LNCaP clone FGC (cell line): ENCODE measurements at regions not wholly inside any gene's neighbourhood (a gene's known extent, or its start where the extent isn't known, plus 50 kb on each side); places are given as distances from the start of the nearest gene placed in this dataset.

Experiments used
- DNase-seq: peaks from one replicate; pipeline ENCODE4 v3.0.0-alpha.2; 2011; ENCODE audit warnings: low read depth
- H3K4me3 ChIP-seq: 2 replicates; pipeline ENCODE4 v1.5.1; 2011; ENCODE audit warnings: mild to moderate bottlenecking, low read depth, low read length, control low read depth
- TF ChIP-seq, protein P1 (sequence below): IDR thresholded peaks from 2 replicates; pipeline ENCODE4 v1.5.1; 2012; ENCODE audit warnings: mild to moderate bottlenecking; ENCODE audit not compliant: control insufficient read depth, insufficient read depth; ENCODE audit errors: extremely low read depth

GRCh38 chr12:41846718-41847117, 298.0 kb downstream of the GXYLT1 start:
- DNase-seq = no peak
- TF ChIP-seq, protein P1, sequence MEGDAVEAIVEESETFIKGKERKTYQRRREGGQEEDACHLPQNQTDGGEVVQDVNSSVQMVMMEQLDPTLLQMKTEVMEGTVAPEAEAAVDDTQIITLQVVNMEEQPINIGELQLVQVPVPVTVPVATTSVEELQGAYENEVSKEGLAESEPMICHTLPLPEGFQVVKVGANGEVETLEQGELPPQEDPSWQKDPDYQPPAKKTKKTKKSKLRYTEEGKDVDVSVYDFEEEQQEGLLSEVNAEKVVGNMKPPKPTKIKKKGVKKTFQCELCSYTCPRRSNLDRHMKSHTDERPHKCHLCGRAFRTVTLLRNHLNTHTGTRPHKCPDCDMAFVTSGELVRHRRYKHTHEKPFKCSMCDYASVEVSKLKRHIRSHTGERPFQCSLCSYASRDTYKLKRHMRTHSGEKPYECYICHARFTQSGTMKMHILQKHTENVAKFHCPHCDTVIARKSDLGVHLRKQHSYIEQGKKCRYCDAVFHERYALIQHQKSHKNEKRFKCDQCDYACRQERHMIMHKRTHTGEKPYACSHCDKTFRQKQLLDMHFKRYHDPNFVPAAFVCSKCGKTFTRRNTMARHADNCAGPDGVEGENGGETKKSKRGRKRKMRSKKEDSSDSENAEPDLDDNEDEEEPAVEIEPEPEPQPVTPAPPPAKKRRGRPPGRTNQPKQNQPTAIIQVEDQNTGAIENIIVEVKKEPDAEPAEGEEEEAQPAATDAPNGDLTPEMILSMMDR = no peak
- no peak overlapping the region for H3K4me3 ChIP-seq

DNA sequence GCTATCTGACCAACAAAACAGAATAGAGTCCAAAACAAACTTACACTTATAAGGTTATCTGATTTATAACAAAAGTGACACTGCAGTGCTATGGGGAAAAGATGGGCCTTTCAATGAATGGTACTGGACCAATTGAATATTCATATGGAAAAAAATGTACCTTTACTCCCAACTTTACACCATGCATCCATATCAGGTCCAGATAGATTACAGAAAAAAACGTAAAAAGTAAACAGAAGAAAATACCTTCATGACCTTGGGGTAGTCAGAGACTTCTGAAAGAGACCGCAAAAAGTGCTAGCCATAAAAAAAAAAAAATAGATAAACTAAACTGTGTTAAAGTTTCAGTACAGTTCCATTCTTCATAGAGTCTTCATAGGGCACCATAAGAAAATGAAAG, 308.3 kb downstream of the GXYLT1 start:
- TF ChIP-seq, protein P1 = no peak
- no peak overlapping the region for H3K4me3 ChIP-seq
- no peak for DNase-seq

DNA sequence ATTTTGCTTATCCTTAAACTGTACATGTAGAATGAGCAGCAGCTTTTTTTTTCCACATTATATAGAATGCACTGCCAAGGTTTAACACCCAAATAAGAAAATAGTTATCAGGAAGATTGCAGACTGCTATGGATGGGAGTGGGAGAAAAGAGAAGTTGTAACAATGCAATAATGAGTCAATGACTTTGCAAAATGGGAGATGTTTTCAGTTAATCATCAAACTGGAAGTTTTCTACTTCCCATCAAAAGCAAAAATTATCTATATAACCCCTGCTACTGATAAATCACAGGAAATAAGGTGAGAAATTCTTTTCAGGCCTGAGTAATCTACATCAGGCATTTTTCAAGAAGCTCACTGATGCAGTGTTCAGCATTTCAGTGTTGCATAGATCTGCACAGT, 309.1 kb downstream of the GXYLT1 start:
- TF ChIP-seq, protein P1 = no peak
- no peak overlapping the region for H3K4me3 ChIP-seq
- DNase-seq = no peak

DNA sequence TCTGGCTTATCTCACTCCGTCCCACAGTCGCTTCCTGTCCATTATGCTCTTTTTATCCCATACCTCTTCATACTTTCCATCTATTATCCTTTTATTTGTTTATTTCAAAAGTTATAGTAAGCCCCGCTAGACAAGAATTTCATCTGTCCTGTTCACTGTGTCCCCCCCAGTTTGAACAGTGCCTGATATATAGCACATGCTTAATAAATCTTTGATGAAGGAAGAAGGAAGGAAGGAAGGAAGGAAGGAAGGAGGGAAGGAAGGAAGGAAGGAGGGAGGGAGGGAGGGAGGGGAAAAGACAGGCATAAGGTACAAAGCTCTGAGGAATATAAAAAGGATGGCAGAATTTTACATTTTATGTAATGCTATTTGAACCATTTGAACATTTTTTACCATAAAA, 324.7 kb downstream of the GXYLT1 start:
- TF ChIP-seq, protein P1 = no peak
- DNase-seq = no peak
- H3K4me3 ChIP-seq = no peak overlapping the region

DNA sequence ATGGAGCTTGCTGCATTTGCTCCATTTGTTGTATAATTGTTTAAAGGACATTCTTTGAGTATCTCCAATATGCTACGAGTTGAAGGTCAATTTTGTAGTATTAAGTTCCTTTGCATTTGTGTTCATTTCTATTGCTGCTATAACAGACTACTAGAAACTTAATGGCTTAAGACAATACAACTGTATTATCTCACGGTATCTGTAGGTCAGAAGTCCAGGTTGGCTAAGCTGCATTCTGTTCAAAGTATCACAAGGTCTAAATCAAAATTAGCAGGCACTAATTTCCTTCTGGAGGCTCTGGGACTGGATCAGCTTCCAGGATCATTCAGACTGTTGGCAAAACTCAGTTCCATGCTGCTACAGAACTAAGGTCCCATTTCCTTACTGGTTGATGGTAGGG, 340.6 kb downstream of the GXYLT1 start:
- DNase-seq = no peak
- no peak overlapping the region for H3K4me3 ChIP-seq
- TF ChIP-seq, protein P1 = no peak

GRCh38 chr12:41802803-41803202, 341.9 kb downstream of the GXYLT1 start:
- H3K4me3 ChIP-seq = no peak overlapping the region
- TF ChIP-seq, protein P1 = no peak
- DNase-seq = no peak

DNA sequence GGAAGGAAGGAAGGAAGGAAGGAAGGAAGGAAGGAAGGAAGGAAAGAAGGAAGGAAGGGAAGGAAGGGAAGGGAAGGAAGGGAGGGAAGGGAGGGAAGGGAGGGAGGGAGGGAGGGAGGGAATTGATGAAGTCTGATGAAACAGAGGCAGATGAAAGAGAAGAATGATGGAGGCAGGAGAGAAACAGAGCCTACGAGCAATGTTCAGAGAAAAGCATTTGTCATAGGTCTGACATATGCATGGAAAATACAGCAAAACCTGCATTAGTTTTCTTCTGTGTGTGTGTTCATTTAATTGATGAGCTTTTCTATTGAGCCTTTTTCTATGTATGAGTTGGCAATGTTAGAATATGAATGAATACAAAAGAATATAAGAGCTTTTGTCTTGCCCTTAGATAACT, 343.4 kb downstream of the GXYLT1 start:
- no peak for DNase-seq
- no peak overlapping the region for H3K4me3 ChIP-seq
- TF ChIP-seq, protein P1 = no peak
